Islet precursor cell (in vitro differentiated cells): ENCODE measurements at regions not wholly inside any gene's neighbourhood (a gene's known extent, or its start where the extent isn't known, plus 50 kb on each side); places are given as distances from the start of the nearest gene placed in this dataset.

ENCODE experiments used
- DNase-seq: peaks from one replicate; pipeline ENCODE4 v3.0.0-alpha.2; 2018

DNA sequence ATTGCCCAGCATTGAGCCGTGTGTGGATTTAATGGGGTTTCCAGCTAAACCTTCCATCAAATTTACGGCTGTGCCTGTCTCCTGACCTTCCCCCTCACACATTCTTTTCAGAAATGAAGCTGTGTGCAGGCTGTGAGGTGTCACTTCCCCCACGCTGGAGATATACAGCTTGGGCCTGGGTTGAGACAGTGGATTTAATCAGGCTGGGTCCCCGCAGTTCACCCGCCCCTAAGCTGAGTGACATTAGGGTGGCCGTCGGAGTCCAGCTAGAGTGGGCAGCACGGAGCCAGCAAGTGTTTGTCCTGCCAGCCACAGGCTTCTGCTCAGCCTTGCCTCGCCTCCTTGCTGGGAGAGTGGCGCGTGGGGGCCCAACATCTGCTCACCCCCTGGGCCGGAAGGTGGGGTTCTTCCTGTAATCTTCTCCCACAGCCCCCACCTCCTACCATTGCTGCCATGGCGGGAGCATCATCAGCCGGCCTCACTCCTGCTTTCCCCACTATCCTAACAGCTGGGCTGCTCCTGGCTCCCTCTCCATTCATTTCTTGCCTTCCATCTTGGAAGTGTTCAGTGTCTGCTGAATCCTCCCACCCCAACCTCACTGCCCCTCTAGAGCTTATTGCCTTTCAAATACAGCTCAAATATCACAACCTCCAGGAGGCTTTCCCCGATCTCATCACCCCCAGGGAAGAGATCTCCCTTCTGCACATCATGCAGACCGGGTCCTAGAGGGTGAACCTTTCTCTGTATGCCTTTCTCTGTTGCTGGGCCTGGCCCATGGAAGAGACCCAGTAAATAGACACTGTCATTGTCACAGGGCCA is 149.0 kb downstream of the GLI2 start:
- DNase-seq: no peak

DNA sequence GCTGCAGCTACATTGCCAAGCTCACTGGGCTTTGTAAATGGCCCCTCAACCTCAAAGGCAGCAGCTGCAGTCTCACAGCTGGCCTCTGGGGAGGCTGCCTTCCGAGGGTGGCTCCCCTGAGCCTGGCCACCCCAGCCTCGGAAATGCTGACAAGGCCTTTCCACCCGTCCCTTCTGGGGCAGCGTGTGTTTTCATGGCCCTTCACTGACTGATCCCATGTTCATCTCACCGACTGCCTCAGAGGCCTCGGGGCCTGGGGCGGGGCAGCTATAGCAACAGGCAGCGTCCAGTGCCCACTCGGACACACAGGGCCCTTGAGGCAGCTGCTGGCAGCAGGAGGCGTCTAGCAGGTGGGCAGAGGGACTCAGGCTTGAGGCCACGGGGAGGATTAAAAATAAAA is 149.7 kb downstream of the GLI2 start:
- DNase-seq: no peak

DNA sequence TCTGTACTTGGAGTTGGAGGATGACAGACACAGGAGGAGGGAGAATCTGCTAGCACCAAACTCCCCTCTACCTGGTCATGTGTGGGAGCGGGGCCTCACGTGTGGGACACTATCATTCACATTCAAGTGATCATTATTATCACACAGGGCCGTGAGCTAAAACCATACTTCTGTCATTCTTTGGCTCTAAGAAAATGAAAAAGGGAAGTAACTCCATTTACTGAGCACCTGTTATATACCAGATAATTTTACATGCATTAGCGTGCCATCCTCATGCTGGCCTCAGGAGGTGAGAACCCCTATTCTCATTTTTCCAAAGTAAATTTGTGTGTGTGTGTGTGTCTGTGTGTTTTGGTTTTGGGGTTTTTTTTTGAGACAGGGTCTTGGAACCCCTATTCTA is 150.1 kb downstream of the GLI2 start:
- no peak for DNase-seq

DNA sequence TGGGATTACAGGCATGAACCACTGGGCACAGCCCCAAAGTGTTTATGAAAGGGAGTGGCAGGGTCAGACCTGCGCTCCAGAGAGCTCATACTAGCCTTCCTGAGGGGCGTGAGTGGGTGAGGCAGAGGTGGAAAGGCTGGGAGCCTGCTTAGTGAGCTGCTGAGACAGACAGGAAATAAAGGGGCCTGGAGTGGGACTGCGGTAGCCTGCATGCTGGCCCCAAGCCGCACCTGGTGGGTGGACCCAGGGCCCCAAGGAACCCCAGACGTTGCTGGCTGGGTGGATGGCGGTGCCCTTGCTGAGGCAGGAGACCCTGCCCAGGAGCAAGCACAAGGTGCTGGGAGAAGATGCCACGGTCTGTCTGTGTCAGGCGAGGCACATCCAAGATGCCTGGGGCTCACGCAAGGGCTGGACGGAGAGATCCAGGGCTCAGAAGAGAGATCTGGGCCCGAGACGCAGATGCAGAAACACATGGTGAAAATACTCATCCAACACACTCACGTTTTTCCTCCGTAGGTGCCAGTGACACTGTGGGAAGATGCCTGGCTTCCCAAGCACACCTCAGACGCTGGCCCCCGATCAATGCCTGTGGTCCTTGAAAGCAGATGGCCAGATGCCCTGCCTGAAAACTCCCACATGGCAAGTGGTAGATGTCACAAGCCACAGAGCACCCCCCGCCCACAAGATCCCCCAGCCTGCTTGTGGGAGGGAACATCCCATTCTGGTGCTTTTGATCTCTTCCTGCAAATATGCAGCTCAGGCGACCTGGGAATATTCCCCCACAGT is 151.1 kb downstream of the GLI2 start:
- DNase-seq: no peak

DNA sequence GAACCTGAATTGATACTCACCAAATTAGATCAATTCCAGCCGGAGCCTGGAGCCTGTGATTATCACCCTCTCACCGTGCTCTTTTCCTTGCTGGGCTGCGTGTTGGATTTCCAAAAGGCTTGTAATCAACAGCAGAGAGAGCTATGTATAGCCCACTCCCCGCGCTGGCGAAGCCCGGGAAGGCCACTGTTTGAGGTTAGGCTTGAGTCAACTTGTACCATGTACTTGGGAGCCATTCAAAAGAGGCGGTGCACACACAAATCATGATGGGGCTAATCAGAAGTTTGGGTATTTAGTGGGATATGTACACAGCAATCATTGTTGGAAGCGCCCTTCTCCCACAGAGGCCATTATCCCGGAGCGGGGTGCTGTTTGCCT is 151.6 kb downstream of the GLI2 start:
- DNase-seq: no peak

DNA sequence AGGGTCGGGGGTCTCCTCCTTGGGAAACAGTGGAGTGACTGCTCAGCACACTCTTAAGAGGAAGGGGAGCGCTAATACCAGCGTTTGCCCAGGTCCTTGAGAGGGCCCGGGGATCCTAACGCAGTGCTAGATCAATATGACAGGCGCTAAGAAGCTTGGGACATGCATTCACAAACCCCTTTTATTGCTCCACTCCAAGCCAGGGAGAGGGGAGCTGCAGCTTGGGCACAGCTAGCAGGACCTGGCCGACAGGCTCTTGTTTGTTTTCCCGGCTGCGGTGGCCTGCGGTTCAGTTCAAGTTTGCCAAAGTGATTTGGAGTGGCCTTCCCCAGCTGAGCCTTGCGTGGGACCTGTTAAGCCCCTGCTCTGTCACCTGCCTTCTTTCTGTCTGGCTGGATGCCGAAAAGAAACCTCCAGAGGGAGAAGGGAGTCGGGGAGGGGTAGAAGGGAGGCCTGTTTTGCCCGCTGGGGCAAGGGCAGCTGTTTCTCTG is 152.1 kb downstream of the GLI2 start:
- no peak for DNase-seq

DNA sequence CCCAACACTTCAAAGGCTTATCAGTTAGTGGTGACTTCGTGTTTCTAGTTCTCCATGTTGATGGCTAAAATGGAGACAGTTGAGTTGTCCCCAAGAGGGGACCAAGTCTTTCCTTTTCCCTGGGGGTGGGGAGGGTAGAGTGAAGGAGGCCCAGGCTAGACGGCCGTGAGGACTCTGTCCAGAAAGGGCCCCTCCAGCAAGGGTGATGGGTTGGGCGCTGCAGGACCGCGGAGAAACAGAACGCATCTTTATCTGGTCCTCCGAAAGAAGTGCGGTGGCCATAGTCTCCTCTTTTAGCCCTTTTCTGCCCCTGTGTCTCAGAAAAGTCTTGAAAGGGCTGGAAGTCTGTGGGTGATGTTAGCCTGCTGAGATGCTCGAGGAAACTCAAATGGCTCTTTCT is 153.2 kb downstream of the GLI2 start:
- DNase-seq: no peak

DNA sequence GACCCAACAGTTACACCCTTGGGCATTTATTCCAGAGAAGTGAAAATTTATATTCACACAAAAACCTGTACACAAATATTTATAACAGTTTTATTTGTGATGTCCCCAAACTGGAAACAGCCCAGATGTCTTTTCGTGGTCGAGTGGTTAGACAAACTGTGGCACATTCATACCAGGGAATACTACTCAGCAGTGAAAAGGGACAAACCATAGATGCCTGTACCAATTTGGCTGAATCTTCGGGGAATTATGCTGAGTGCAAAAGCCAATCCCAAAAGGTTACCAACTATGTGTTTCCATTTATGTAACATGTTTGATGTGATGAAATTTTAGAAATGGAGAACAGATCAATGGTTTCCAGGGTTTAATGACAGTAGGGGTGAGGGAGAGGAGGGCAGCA is 154.3 kb downstream of the GLI2 start:
- DNase-seq: no peak

DNA sequence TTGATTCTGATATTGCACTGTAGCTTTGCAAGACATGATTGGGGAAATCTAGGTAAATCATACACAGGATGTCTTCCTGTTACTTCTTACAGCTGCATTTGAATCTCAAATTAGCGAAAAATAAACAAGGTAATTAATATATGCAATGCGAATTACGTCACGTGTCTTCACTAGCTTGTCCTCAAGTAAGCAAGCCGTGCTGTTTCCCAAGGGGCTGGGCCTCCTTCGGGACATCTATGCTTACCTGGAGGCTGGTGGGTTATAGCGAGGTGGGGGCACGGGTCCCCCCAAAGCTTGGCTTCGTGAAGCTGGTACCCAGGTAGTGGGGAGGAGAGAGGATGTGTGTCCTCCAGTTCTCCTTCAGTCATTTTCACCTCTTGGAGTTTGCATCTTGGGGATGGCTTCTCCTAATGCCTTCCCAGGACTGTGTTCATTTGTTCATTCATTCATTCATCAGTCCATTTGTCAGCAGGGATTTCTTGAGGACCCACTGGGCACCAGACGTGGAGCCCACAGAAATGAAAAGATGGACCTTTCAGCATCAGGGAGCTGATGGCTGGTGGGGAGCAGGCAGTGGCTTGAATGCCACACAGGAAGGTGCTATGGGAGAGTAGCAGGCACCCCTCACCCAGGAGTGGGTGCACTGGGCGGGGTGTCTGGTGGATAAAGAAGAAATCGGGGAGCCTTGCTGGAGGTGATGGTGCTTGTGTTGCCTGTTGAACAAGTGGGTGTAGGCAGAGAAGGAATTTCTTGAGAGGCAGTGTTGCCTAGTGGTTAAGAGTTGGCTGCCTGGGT is 155.1 kb downstream of the GLI2 start:
- no peak for DNase-seq

DNA sequence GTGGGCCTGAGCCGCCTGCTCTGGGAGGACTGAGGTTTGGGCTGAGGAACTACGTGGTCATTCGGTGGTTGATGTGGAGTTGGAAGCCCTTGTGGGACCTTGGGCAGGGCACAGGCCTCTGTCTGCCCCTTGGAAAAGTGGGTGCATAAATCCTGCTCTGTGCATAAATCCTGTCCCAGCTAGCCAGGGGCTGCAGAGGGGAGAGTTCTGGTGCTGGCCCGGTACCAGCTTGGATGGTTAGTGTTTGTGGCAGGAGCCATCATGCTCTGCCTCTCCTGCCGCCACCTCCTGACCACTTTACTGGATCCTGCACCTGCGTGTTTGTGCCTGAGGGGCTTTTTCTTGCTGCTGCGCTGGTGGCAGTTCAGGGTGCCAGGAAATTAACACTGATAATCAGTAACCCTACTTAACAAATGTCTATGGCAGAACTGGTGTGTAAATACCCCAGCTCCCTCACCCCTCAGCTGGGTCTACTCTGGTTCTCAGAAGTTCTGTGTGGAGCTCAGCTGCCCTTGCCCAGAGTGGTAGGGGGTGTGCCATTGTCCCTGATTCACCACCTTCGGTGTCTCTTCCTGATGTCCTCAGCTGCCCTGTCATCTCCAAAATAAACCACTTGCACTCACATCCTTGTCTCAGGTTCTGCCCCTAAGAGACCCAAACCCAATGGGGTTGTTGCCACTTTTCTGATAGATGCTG is 156.8 kb downstream of the GLI2 start:
- DNase-seq: no peak

DNA sequence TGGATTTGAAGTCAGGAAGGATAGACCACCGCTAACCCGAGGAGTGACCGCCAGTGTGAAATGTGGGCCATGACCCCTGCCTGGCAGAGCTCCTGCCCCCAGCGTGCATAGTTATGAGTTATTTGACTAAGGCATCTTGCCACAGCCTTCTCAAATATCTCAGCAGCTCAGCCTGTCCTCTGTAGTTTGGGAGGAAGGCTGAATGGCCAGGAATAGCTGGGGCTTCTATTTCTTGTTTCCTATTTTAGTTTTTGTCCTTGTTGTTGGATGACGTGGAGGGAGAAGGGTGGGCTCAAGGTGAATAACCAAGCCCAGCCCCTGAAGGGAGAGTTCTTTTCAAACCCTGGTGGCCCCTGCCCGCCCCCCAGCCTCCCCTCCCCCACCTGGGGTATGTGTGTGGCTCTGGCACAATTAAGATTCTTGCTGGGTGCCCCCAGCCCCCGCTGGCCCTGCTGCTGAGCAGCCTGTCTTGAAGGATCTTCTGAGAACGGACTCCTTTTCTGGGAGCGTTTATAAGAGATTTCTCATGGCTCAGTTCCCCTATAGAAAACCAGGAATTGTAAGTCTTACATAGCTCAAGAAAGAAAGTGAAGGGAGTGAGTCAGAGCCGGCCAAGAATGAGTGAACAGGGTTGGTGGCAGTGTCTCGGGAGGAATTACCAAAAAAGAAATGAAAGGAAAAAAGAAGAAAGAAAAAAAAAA is 157.4 kb downstream of the GLI2 start:
- no peak for DNase-seq

DNA sequence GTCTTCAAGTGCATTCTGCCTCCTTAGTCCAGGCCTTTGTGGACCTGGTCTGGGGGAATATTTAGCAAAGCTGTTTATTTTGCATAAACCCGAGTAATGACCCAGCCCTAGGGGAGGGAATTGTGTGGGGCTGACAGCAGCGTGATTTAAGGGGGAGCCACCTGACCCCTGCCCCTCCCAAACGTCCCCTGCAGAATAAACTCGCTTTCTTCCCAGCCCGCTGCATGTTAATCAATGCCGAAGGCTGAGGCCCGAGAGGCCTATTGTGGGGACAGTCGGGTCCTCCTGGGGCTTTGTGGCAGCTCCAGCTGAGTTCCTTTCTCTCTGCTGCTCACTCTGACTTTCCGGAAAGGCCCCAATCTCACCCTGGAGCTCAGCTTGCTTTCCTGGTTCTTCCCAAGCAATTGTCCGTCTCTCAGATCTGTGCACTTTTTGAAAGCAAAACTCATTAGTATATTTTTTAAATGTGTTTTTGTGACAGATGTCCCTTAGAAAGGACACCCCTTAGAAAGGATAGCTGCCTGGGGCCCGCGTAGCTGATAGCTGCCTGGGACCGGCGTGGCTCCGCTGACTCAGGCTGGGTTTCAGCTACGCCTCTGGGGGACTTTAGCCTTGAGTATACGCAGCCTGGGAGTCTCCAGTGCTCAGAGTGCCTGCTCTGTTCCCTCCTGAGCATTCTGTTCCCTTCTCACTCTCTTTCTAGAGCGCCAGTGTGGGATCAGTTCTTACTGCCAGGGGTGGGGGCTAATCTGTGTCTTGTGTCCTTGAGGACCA is 158.3 kb downstream of the GLI2 start:
- no peak for DNase-seq

DNA sequence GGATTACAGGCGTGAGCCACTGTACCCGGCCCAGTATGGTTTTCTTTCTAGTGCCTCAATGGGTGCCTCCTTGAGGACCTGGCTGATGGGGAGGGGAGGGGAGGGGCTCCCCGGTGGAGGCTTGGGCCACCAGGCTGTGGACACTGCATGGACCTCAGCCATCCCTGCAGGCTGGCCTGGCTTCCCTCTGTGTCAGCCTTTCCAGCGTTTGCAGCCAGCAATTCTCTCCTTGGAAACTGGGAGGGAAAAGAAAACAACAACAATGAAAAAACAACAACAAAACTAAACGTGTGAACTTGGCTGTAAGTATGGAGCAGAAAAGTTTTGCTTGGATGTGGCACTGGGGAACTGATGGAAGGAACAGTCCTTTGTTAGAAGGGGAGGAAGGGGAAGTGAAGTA is 159.3 kb downstream of the GLI2 start:
- DNase-seq: no peak

DNA sequence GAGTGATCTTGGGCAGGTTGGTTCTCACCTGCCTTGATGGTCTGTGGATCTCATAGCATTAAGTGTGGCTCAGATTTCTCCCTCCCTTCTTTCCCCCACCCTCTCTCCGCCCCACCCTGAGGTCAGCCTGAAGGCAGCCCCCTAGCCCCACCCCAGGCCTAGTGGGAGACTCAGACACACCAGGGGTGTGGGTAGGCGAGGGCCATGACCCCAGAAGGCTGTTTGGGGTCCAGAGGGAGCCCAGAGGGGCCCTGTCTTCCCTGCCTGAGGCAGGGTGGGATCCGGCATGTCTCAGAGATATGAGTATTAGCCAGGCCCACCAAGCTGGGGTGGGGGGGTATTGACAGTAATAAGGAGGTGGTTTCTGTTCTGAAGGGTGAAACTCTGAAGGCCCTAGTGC is 160.5 kb downstream of the GLI2 start:
- no peak for DNase-seq

DNA sequence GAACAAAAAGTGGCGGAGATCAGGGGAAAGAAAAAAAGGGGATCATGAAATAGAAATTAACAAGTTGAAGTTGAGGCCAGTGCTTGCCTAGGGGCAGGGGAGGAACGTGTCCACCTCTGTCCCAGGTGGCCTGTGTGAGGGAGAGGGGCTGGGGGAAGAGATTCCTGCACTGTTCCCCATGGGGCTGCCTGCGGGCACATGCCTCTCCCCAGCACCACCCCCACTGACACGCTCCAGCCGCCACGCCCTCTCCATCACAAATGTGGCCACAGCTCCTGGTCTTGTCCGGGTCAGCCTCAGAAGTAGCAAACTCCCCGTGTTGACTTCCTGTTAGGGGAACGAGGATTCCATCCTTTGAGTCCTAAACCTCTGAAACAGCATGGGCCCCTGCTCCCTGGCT is 161.2 kb downstream of the GLI2 start:
- DNase-seq: no peak

DNA sequence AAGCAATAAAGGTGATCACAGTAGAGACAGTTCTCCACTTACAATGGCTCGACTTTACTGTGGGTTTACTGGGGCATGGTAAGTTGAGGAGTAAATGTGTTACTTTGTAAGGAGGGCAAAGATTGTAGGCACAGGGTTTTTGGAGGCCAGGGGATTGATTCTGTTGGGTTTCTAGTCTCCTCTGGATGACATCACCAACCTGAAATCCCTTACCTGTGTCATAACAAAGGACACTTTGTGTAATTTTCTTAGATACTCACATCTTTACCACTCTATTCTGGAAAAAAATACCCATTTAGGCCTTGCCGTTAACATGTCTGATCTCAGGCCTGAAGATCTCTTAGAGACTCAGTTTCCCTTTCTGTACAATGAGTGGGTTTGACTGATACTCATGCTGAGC is 161.7 kb downstream of the GLI2 start:
- no peak for DNase-seq

DNA sequence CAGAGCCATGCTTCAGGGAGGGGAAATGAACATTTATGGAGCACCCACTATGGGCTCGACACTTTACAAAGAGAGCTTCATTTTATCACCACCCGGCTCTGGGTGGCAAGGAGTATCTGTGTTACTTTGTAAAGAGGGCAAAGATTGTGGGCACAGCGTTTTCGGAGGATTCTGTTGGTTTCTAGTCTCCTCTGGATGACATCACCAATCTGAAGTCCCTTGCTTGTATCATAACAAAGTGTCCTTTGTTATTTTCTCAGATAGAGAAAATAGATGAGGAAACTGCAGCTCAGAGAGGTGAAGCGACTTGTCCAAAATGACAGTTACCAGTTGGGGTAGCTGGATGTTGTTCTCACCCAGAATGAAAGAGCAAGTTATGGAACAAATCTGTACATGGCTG is 162.8 kb downstream of the GLI2 start:
- no peak for DNase-seq

DNA sequence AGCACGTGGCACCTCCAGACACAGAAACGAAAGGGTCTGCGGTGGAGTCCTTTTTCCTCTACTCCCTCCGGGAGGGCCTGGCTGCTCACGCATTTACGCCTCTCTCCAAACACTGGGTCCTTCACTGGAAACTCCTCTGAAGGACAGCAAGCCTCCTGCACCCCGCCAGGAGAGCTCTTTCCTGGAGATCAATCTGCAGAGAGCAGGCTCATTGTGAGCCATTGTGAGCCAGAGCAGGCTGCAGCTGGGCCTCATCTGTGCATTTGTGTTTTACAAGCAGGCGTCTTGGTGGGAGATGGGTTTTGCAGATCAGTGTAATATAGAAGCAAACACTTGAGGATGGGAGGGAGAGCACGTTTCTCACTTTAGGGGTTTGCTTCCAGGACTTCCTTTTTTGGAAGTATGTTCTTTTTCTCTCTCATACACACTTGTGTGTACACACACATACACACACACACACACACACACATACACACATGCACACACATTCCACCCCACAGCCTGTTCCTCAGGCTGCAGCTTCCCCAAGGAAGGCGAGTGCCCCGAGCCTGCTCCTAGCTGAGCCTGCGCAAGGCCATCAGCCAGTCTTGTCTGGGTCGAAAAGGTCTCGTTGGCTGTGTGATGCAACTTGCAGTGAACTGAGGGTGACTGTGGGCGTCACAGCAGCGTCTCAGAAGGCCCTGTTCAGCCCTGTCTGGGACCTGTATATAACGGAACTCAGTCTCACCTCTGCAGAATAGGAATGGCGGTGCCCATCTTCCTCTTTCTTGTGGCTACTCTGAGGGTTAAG is 163.5 kb downstream of the GLI2 start:
- DNase-seq: no peak

DNA sequence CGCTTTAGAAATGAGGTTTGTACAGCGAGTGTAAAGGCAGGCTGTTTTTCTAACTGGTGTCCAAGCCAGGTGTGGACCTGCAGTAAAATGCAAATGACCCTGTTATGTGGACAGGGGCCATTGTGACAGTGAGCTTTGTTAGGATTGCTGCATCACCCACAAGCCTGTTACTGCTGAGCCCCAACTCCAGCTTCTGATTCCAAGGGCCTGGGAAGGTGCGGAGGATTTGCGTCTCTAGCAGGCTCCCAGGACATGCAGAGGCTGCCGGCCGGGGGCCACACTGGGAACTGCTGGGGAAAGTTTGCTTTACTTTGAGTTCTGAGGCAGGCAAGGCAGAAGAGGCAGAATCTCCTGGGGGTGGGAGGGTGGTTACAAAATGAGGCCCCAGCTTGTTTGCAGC is 164.1 kb downstream of the GLI2 start:
- peak; percentile 54 for DNase-seq

DNA sequence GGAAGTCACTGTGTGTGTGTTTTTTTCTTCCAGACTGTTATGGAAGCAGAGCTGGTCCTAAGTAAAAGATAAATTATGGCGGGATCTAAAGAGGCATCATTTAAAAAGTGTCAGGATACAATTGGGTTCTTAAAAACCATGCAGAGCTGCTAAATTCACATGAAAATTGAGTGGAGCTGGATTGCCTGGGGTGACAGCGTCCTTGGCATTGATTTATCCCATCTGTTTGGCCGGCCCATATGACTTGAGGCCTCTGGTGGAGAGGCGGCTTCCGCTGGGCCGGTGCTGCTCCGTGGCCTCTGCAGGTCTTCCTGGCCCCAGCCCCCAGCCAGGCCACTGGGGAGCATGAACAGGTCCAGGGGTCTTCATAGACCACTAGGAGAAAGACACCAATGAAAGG is 165.5 kb downstream of the GLI2 start:
- no peak for DNase-seq

DNA sequence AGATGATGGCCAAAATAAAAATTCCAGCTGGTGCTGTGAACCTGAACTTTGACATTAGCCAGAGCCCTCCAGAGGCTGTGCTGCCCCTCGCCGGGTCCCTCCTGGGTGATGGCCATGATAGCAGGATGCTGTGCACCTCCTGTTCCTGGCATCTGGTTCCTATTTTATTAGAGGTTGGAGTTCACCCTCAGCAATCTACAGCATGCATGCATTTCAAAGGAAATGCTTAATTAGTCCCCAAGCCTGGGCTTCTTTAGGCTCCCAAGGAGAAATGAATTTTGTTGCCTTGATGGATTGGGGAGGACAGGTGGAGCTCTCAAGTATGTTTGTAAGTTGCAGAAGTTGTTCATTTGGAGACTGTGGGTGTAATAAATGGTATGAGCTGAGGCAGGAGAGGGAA is 166.9 kb downstream of the GLI2 start:
- DNase-seq: no peak
